ENCODE measurements at regions not wholly inside any gene's neighbourhood (a gene's known extent, or its start where the extent isn't known, plus 50 kb on each side); places are given as distances from the start of the nearest gene placed in this dataset.

DNA sequence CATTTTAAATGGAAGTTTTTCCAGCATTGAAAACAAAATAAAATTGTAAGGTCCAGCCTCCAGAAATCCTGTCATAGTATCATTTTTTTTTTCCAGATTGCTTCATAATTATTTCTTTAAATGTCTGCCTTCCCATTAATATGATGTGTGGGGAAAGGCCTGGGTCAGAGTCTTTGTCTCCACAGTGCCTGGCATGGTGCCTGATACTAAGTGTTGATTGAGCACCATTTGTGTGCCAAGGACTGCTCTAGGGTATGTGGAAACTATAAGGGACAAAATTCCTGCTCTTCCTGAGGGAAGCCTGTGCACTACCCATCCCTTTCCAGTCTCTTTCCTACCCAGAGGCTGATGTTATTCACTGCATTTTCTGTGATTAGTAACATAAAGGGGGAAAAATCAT, 53.1 kb upstream of the BEND4 start:
- no peak for DNase-seq (ENCODE audit: low read depth)
- H3K4me3 ChIP-seq (ENCODE audit: control insufficient read depth, low read depth, low read length), result no peak overlapping the region
- TF ChIP-seq, protein P1, sequence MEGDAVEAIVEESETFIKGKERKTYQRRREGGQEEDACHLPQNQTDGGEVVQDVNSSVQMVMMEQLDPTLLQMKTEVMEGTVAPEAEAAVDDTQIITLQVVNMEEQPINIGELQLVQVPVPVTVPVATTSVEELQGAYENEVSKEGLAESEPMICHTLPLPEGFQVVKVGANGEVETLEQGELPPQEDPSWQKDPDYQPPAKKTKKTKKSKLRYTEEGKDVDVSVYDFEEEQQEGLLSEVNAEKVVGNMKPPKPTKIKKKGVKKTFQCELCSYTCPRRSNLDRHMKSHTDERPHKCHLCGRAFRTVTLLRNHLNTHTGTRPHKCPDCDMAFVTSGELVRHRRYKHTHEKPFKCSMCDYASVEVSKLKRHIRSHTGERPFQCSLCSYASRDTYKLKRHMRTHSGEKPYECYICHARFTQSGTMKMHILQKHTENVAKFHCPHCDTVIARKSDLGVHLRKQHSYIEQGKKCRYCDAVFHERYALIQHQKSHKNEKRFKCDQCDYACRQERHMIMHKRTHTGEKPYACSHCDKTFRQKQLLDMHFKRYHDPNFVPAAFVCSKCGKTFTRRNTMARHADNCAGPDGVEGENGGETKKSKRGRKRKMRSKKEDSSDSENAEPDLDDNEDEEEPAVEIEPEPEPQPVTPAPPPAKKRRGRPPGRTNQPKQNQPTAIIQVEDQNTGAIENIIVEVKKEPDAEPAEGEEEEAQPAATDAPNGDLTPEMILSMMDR (IDR thresholded peaks at IDR 0.05; ENCODE audit: control insufficient read depth, insufficient read depth, low read depth, low read length, missing control alignments), result no peak

DNA sequence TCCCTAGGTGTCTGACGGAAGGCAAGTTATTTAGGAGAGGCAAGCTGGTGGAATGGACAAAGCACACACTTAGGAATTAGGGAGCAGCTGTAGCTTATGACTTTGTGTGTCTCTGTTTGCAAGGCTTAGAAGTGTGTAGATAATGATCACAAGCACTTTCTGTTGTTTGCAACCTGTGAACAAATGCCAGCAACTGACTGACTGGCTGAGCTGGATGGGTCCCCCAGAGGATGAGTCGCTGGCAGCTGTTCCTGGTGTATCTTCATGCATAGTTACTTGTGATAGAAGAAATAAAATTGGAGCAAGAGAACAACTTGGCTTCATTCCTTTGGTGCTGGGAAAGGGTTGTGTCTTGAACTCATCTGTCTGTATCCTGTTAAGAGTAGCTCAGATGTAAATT, 64.2 kb upstream of the BEND4 start:
- no peak for DNase-seq (ENCODE audit: low read depth)
- TF ChIP-seq, protein P1 (IDR thresholded peaks at IDR 0.05; ENCODE audit: control insufficient read depth, insufficient read depth, low read depth, low read length, missing control alignments), result no peak
- H3K4me3 ChIP-seq (ENCODE audit: control insufficient read depth, low read depth, low read length), result no peak overlapping the region

DNA sequence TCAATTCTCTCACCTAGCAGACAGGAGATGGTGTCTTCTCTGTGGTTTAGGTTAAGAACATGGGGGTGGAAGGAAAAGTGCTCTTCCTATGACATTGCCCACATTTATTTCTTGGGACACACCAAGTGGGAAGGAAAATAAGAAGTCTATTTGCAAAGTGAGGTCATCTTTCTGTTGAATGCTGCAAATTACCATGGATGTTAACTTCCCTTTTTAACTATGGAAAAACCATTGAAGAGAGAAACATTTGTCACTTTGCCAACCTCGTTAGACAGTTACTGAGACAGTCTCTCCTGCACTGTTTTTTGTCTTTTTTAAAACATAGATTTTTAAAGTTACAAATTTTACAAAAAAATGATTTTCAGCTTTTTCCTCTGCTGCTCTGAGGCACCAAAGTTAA, 72.8 kb upstream of the BEND4 start:
- no peak overlapping the region for H3K4me3 ChIP-seq (ENCODE audit: control insufficient read depth, low read depth, low read length)
- DNase-seq (ENCODE audit: low read depth), result no peak
- TF ChIP-seq, protein P1 (IDR thresholded peaks at IDR 0.05; ENCODE audit: control insufficient read depth, insufficient read depth, low read depth, low read length, missing control alignments), result no peak

DNA sequence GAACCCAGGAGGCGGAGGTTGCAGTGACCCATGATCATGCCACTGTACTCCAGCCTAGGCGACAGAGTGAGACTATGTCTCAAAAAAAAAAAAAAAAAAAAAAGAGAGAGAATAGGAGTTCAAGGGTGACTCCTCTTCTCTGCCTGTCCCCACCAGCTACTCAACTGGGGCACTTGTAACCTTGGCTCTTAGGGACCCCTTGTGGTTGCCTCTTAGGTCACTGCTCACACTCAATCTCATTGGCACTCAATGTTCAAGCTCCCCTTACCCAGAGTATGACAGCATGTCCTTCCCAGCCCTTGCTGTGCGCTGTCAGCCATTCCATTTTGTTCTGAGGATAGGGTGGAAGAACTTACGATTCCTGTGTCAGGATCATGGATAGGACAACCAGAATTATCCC, 82.4 kb upstream of the BEND4 start:
- H3K4me3 ChIP-seq (ENCODE audit: control insufficient read depth, low read depth, low read length), result no peak overlapping the region
- TF ChIP-seq, protein P1 (IDR thresholded peaks at IDR 0.05; ENCODE audit: control insufficient read depth, insufficient read depth, low read depth, low read length, missing control alignments), result no peak
- DNase-seq (ENCODE audit: low read depth), result no peak

DNA sequence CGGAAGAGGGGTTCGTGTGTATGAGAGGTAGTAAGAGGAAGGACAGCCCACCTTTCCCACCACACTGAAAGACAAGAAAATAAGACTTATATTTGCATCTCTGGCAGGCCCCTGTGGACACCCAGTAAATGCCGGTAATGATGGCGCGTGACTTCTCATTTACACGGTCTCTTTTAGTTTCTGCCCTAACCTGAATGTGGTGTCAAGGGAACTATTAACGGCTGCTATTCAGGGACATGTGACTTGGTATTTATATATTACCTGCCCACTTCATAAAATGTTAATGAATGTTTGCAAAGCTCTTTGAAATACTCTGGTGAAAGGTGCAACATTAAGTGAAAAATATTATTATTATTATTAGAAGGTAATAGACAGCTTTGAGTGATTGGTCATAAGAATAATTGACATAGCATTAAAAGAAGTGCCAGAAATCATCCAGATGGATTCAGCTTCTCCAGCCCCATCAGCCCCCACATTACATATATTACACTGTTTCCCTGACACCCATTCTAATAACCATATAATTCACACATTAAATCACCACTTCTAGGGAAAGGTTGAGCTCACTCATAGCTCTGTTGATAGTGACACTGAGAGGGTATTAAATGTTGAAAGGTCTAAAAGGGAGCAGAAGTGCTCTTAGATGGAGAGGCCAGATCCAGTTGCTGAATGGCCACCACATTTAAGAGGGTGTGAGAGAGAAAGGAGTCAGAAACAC, 83.0 kb upstream of the BEND4 start:
- TF ChIP-seq, protein P1 (IDR thresholded peaks at IDR 0.05; ENCODE audit: control insufficient read depth, insufficient read depth, low read depth, low read length, missing control alignments), result no peak
- H3K4me3 ChIP-seq (ENCODE audit: control insufficient read depth, low read depth, low read length), result no peak overlapping the region
- no peak for DNase-seq (ENCODE audit: low read depth)

DNA sequence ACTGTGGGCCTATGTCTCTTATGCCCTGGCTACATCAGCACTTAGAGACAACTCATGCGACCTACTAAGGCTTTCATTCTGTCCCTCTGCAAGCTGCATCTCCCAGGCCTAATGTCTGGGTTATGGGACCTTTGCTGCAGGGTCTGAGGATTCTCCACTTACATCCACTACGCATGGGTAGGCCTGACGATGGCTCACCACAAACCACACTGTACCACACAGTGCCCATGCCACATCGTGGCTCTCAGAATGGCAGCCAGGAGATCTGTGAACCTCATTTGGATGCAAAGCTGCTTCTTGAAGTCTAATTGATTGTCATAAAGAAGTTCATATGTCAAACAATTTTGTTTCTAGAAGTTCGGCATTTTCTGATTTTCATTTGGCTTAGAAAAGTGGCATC, 84.6 kb upstream of the BEND4 start:
- no peak for DNase-seq (ENCODE audit: low read depth)
- no peak overlapping the region for H3K4me3 ChIP-seq (ENCODE audit: control insufficient read depth, low read depth, low read length)
- TF ChIP-seq, protein P1 (IDR thresholded peaks at IDR 0.05; ENCODE audit: control insufficient read depth, insufficient read depth, low read depth, low read length, missing control alignments), result no peak
